Fibroblast of peridontal ligament (primary cell): ENCODE measurements at regions not wholly inside any gene's neighbourhood (a gene's known extent, or its start where the extent isn't known, plus 50 kb on each side); places are given as distances from the start of the nearest gene placed in this dataset.
A peak's percentile ranks its signal among the peaks of the same experiment; 100 is the strongest.
"Not testable (repeated sequence)": the region's sequence is repeated elsewhere in the genome, so short reads cannot be mapped to it uniquely, and the experiment has no call there.

Experiments
- DNase-seq: peaks from one replicate; pipeline ENCODE4 v3.0.0-alpha.2; 2010; ENCODE audit errors: extremely low read depth

DNA sequence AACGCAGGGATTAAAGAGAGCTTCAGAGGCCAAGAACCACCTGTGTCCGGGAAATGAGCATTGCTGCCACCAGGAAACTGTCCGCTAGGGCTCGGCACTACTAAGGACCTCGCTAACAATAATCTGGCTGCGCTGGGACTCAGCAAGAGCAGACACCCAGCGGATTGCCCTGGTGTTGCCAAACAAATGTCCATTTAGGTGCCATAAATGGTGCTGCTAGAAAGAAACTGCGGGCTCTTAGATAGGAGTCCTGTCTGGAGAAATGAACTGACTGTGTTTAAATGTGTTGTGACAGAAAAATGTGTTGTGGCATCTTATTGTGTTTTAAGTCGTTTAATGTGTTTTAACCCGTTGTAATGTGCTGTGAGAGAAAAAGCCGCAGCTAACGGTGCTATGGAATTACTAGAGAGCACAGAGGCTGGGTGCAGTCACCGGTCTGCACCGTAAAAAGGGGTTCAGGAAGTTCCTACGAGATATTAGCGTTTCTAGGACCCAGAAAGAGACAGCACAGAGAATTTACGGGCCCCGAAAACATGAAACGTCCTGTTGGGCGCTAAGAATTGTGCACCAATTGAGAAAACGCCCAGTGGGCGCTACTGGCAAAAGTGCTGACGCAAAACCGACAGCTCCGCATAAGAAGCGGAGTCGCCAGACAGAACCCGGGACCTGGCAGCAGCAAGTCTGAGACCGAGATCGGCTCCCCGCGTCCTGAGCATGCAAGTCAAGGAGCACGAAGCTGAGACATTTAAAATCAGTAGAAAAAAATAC lies 90.6 kb downstream of the ANXA2R start:
- DNase-seq: peak; percentile 78

DNA sequence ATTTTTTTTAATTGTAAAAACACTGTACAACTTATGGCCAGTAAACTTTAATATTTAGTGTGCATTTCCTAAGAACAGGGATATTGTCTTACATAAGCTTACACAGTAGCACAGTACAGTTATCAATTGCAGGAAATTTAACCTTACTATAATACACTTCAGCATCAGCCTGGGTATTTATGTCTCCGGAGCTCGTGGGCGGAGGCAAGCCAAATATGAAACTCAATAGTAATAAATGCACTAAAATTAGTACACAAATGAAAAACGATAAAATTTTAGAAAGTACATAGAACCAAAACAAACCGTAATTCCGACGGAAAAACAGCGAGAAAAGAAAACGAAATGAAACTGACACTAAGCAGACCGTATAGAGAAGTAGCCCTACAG lies 91.2 kb downstream of the ANXA2R start:
- DNase-seq: no peak

DNA sequence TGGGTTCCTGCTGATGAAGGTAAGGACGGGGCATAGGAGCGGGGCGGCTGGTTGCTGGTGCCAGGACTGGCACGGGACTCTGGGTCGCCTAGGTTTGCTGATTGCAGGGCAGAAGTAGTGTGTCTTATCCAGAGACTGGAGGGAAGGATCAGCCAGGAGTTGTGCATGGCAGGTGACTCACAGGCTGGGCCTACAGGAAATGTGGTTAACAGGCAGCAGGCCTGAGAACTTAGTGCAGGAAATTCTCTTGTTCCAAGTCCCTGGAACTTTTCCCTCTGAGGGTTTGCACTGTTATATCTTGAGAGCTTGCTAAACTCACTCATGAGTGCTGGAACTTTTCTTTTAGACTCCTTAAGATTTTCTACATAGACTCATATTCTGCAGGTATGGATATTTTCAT lies 95.1 kb downstream of the ANXA2R start:
- peak; percentile 82 for DNase-seq

DNA sequence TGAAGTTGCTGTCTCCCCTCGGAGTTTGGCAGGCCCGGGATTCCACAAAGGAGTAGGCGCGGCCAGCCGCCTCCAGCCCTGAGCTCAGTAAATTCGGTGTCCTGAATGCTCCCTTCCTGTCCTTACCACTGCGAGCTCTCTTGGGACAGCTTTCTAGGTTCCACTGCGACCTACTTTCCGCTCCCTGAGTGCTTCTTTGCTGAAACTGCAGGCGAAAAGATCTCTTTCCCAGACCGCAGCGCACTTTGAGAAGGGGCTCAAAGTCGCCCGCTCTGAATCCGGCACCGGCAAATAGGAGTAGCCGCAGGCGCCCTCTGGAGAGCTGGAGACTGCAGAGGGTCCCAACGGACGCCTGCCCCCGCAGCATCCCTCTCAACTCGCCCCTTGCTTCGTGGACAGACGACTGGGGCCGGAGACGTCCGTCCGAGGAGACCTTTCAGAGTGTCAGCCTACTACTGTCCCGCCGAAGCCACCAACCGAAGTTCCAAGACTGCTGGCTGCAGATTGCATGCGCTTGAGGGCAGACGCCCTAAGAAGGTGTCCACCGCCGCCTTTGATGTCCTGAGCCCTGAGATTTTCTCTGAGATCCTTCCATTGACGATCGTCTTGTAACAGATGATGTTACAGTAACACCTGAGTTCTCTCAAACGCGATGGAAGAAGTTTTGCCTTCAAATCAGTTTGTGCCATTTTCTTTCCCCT lies 96.0 kb downstream of the ANXA2R start:
- DNase-seq: peak; percentile 14

DNA sequence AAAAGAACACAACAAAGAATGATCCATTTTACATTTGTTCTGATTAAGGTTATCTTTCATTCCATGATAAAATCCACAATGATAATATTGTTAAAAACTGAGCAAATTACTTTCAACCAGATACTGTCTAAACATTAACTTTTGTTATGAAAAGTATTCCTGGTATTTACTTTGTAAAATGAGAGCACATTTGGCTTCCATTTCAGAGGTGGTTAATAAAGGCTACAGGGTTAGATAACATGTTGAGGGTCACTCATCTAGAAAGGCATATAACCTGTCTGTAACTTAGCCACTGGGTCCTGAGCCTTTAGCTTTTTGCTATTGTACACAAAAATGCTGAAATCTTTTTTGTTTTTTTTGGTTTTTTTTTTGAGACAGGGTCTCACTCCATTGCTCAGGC lies 99.3 kb downstream of the ANXA2R start:
- no peak for DNase-seq

DNA sequence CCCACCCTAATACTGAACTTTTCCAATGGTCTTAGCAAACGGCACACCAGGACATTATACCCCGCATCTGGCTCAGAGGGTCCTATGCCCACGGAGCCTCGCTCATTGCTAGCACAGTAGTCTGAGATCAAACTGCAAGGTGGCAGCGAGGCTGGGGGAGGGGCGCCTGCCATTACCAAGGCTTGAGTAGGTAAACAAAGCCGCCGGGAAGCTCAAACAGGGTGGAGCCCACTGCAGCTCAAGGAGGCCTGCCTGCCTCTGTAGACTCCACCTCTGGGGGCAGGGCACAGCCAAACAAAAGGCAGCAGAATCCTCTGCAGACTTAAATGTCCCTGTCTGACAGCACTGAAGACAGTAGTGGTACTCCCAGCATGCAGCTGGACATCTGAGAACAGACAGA lies 108.1 kb downstream of the ANXA2R start:
- not testable (repeated sequence) for DNase-seq

DNA sequence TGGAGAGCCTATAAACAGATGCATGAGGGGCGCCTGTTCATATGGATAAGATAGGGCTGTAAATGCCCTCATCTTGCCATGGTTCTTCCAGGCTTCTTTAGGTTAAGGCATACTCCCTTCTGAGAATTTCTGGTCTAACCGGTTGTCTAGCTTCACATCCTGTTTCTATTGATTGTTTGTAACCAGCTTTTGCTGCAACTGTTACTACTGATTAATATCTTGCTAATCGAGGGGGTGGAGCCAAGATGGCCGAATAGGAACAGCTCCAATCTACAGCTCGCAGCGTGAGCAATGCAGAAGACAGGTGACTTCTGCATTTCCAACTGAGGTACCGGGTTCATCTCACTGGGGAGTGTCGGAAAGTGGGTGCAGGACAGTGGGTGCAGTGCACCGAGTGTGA lies 108.7 kb downstream of the ANXA2R start:
- not testable (repeated sequence) for DNase-seq

DNA sequence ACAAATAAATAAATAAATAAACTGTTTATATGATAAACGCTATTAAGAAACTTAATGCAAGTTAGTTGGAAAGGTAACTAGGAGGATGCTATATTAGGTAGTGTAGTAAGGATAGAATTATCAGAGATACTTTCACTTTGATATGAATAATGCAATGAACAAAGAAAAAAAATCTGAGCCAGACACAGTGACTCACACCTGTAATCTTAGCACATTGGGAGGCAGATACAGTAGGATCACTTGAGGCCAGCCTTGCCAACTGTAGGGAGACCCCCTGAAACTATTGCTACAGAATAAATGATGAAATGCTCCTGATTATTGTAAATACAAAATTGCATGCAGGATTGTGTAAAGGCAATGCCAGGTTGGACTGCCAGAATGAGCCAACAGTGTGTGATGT lies 109.2 kb downstream of the ANXA2R start:
- DNase-seq: no peak

DNA sequence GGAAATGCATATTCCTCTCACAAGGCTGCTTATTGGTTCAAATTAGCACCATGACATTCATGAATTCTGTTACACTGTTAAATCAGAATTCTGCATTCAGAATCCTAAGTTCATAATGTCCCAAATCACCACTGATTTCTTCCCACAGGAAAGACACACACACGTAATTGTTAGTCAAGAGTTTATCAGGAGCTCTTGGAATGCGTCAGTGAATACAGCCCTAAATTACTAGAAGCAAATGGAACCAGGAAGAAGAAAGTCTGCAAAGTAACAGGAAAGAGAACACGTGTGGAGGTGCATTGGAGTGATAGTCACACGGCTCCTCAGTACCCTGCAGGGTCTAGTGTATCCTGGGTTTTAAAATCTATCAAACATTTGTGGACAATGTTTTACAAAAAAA lies 110.2 kb downstream of the ANXA2R start:
- no peak for DNase-seq

DNA sequence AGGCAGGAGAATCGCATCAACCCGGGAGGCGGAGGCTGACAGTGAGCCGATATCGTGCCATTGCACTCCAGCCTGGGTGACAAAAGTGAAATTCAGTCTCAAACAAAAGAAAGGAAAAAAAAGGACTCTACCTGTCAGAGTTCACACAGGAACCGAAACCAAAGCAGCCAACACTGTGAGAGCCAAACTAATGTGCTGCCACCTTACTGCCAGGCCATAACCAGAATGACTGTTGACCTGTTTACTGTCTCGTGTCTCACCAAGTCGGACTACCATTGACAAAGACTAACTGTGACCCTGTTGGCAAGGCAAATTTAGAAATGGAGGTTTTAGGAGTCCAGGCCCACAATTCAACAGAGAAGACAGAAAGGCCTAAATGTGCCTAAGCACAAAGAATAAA lies 112.4 kb downstream of the ANXA2R start:
- DNase-seq: no peak

DNA sequence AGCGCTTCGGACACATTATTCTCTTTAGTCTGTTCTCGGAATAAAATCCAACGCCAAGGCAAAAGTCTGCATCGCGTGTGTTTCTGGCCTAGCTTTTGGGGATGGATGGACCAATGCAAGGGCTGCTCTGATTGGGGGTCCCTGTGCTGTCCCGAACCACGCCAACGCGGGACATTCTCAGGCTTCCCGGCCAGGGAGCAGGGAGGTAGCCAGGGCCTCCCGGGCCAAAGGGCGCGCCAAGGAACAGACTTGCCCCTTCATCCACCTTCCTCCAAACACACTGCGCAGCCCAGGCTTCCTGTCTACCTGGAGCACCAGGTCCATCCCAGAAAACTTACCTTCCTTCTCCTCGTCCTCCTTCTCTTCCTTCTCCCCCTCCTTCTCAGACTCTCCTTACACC lies 113.0 kb upstream of the SELENOP start:
- no peak for DNase-seq

DNA sequence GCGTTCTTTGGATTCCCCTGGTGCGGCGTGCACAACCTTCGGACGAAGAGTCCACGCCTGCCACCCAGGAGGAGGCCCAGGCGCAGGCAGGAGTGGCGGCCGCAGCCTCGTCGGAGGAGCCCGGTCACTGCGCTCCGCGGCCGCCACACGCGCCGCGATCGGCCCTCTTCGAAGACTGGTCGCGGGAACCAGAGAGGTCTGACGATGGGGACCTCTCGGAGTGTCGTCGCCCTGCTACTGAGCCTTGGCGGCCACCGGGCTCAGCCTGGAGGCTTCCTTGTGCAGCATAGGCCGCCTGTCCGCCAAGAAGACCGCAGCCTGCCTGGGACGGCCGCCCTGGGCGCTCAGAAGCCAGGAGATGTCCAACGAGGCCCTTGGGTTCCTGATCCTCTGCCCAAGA lies 112.5 kb upstream of the SELENOP start:
- DNase-seq: no peak

DNA sequence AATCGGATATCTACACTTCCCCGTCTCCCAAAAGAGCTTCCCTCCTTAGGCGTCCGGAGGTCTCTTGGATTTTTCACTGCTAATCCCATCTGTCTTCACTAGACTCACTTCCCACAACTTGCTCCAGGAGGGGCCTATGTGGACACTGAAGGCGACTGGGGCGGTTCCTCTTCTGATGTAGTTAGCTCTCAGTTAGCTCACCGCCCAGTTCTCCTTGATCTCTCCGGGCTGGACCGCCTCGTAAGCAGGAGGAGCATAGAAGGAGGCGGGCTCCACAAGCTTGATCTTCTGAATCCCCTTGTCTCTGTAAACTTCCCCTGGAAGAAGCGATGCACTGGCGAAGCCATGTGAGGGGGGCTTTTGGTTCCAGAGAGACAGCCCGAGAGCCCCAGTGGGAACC lies 112.0 kb upstream of the SELENOP start:
- no peak for DNase-seq

DNA sequence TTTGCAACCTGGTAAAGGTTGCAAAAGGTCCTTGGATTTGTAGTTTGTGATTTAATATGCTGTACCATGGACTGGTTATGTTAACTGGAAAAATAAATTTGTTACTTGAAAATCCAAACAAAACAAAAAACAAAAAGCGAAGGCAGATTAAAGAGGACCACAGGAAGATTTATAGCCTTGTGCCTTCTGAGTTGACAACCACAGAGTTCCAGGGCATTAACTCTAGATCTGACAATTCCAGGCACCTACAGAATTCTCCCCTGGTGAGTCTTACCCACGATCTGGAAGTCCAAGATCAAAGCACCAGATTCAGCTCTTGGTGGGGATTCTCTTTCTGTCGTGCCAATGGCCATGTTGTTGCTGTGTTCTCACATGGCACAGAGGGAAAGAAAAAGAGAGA lies 107.9 kb upstream of the SELENOP start:
- no peak for DNase-seq

DNA sequence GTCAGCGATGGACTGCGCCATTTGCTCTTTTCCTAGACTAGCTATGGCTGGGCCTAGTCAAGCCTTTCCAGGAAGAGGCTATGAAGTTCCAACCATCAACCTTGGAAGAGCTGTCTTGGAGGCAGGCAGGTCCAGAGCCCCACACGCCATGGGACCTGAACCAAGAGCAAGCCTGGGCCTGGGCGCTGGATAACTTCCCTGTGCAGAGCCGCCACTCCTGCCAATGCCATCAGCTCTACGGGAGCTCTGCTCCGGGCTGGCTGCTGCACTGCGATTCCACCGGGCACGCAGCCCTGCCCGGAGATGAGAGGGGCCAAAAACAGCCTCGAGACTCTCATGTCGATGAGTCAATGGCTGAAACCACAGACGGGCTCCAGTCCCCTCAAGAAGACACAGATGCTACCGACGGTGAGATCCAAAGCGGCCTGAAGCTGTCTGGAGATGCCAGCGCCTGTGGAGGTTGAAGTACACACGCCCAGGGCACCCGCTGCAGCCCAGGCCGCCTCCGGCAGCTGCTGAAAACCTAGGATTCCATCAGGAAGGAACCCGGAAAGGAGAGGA lies 103.7 kb upstream of the SELENOP start:
- no peak for DNase-seq

DNA sequence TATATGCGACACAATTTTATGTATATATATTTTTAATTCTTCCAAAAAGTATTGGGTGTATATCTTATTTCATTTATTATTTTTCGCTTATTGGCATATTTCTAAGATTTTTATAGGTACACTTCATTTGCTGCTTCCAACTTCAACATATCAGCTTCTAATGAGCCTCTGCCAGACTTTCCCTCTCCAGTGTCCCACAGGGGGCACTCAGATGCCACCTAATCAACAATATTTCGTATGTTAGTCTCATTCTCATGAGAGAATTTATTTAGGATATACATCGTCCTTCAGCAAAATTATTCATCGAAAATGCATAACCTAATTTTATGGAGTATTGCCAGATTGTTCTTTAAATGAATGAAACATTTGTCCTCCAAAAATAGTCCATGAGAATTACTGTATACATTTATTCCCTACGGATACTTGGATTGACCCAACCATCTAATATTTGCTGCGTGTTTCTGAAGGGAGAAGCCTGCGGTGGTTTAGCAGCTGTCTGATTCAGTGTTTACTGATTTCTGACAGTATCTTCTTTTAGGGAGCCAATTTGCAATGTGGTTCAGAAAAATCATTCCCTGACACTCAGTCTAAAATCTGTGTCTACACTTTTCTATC lies 100.6 kb upstream of the SELENOP start:
- peak; percentile 67 for DNase-seq

DNA sequence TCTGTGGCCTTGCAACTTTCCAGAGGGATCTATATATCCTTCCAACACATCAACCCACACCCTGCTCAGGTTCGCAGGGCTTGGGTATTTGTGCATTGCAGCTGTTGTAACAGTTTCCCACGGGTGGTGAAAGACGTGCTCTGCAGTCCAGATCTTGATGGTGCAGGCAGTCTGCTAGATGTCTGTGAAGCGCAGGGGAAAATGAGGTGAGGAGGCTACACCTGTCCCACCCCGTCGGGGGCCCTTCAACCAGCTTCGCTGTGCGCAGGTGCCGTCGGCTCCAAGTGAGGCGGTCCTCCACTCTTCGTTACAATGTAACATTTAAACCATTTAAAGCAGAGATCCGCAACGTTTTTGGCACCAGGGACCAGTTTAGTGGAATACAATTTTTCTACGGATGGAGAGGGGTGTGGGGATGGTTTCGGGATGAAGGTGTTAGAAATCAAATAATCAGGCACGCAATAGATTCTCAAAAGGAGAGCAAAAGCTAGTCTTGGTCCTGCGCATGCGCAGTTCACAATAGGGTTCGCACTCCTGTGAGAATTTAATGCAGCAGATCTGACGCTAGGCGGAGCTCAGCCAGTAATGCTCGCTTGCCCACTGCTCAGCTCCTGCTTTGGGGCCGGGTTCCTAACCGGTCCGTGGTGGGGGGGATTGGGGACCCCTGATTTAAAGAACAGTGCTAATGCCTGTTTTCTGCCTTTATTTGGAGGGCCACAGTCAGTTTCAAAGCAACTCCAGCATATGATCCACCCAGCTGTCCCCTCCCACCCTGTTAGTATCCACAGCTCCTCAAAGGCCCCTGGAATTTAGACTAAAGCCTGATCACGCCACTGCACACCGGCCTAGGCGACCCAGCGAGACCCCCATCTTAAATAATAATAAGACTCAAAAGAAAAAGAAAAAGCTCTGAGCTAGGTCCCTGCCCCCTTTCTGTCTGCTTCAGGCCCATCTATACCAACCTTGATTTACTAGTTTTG lies 97.1 kb upstream of the SELENOP start:
- peak; percentile 89 for DNase-seq

DNA sequence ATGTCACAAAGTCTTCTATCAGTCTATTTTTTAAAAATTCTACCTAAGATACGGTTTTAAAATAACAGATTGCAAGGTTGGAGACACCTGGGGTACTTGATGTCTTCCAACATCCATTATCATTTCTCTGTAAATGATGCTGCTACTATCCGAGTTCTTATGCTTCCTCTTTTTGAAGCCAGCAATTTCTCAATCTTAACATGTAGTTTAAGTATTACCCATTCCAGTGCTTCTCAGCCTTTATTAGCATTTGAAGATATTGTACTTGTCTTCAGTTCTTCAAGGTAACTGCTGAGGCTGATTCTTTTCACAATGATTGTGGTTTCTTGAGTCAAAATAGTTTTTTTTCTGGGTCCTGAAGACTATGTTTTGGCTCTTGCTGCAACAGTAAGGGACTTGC lies 96.4 kb upstream of the SELENOP start:
- DNase-seq: no peak

DNA sequence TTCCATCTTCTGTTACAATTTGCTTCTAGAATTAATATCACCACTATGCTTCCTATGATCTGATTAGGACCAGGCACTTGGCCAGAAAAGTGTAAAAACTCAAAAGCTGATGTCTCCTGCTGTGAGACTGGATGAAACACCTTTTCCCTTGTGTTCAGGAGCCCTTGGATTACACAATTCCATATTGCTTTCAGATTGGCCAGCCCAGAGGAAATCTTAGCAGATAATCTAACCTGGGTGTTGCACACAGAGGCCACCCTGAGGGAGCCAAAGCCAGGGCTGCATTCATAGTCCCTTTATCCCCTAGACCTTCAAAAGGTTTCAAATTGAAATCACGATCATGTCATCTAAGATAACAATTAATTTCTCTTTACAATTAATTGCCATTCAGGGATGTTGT lies 94.1 kb upstream of the SELENOP start:
- DNase-seq: no peak

DNA sequence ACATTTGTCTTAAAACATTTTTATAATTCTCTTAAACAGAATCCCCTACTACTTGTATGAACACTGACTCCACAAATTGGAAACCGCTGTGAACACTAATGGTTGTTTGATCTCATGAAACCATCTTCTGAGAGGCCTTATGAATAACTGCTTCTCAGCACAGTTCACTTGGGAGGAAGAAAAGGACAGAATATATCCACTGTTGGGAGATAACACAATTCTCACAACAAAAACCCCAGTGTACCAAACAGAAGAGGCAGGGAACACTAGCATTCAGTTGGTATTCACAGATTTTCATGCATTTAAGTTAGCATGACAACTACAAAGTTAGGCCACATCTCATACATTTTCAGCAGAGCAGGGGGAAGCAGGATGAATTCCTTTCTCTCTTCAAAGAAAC lies 89.0 kb upstream of the SELENOP start:
- no peak for DNase-seq

DNA sequence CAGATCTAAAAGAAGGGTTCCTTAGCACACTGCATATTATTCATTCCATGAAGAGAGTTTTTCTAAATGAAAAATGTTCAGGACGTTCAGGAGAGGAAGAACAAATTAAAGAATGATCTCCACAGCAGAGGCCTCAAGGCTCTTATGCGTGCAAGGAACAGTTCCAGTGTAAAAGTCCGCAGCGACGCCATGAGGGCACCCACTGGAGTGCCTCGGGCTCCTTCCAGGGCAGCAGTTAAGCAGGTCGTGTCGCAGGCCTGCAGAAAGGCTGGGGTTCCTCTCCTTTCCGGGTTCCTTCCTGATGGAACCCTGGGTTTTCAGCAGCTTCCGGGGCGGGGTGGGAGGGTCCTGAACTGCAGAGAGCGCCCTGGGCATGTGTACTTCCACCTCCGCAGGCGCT lies 87.1 kb upstream of the SELENOP start:
- DNase-seq: no peak

DNA sequence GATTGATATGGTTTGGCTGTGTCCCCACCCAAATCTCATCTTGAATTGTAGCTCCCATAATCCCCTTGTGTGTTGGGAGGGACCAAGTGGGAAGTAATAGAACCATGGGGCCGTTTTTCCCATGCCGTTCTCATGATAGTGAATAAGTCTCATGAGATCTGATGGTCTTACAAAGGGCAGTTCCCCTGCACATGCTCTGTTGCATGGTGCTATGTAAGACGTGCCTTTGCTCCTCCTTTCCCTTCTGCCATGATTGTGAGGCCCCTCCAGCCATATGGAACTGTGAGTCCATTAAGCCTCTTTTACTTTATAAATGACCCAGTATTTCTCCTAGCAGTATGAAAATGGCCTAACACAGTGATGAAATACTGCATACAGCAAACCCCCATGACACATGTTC lies 84.8 kb upstream of the SELENOP start:
- no peak for DNase-seq
